HEK293 (cell line): ENCODE measurements at regions not wholly inside any gene's neighbourhood (a gene's known extent, or its start where the extent isn't known, plus 50 kb on each side); places are given as distances from the start of the nearest gene placed in this dataset.

Experiments
- CTCF ChIA-PET: fragments of 350-600 bp; formaldehyde crosslinking; extraction: SDS; loops from one replicate; lab custom pipeline; 2021; ENCODE audit warnings: antibody characterized with exemption; lab: Yijun Ruan, JAX
- POLR2A ChIA-PET: fragments of 300-600 bp; formaldehyde crosslinking; extraction: SDS; loops from one replicate; lab custom pipeline; 2020; ENCODE audit warnings: antibody characterized with exemption, inconsistent platforms; lab: Yijun Ruan, JAX
- H3K27ac ChIP-seq: fragments of 200-500 bp; sonication (Bioruptor generic); 2 replicates; pipeline ENCODE4 v1.5.1; 2014; ENCODE audit warnings: low read depth, low read length, control low read depth, inconsistent platforms; ENCODE audit errors: extremely low read depth
- H3K36me3 ChIP-seq, 2 experiments: fragments of 200-500 bp in 1 of 2; sonication (Bioruptor generic) in 1 of 2; 1 replicate in 1 of 2; 2 replicates in 1 of 2; pipeline ENCODE4 v1.5.1; 2014 to 2017; ENCODE audit warnings: inconsistent platforms in 2 of 2, low read length in 2 of 2; ENCODE audit not compliant: control insufficient read depth in 2 of 2, insufficient read depth in 1 of 2
- H3K4me1 ChIP-seq: fragments of 200-500 bp; sonication (Bioruptor generic); 2 replicates; pipeline ENCODE4 v1.5.1; 2014; ENCODE audit warnings: mild to moderate bottlenecking, low read length, inconsistent platforms; ENCODE audit not compliant: control insufficient read depth, insufficient read depth
- H3K4me3 ChIP-seq: 2 replicates; pipeline ENCODE4 v1.5.1; 2011; ENCODE audit warnings: low read depth, mild to moderate bottlenecking, control low read depth, low read length, moderate library complexity
- H3K9me3 ChIP-seq: fragments of 200-500 bp; sonication (Bioruptor generic); 2 replicates; pipeline ENCODE4 v1.5.1; 2014; ENCODE audit warnings: low read depth, low read length, inconsistent platforms; ENCODE audit not compliant: control insufficient read depth, insufficient read depth
- GFI1B ChIP-seq: fragments of 450-650 bp; formaldehyde crosslinking; IDR thresholded peaks from 2 replicates; pipeline ENCODE4 v1.5.1; 2016; ENCODE audit warnings: missing biosample characterization, missing genetic modification characterization
- KLF1 ChIP-seq: fragments of 450-650 bp; formaldehyde crosslinking; IDR thresholded peaks from 2 replicates; pipeline ENCODE4 v1.5.1; 2016; ENCODE audit warnings: missing biosample characterization, missing genetic modification characterization
- KLF8 ChIP-seq: fragments of 450-650 bp; formaldehyde crosslinking; IDR thresholded peaks from 2 replicates; pipeline ENCODE4 v1.5.1; 2016; ENCODE audit warnings: missing biosample characterization, missing genetic modification characterization
- SP3 ChIP-seq: fragments of 450-650 bp; formaldehyde crosslinking; IDR thresholded peaks from 2 replicates; pipeline ENCODE4 v1.5.1; 2016; ENCODE audit warnings: missing biosample characterization, missing genetic modification characterization
- TRIM28 ChIP-seq: IDR thresholded peaks from 2 replicates; pipeline ENCODE4 v1.6.1; 2011; ENCODE audit warnings: low read length, control low read depth, borderline replicate concordance
- WT1 ChIP-seq: fragments of 450-650 bp; formaldehyde crosslinking; IDR thresholded peaks from 2 replicates; pipeline ENCODE4 v1.5.1; 2016; ENCODE audit warnings: missing biosample characterization, missing genetic modification characterization
- ZBTB1 ChIP-seq: fragments of 450-650 bp; formaldehyde crosslinking; IDR thresholded peaks from 2 replicates; pipeline ENCODE4 v1.5.1; 2016; ENCODE audit warnings: missing biosample characterization, missing genetic modification characterization
- ZFHX2 ChIP-seq: fragments of 450-650 bp; formaldehyde crosslinking; conservative IDR thresholded peaks from 2 replicates; pipeline ENCODE4 v1.5.1; 2016; ENCODE audit warnings: missing biosample characterization, missing genetic modification characterization
- ZNF146 ChIP-seq: fragments of 450-650 bp; formaldehyde crosslinking; IDR thresholded peaks from 2 replicates; pipeline ENCODE4 v1.5.1; 2016; ENCODE audit warnings: missing biosample characterization, missing genetic modification characterization
- ZNF23 ChIP-seq: fragments of 450-650 bp; formaldehyde crosslinking; IDR thresholded peaks from 2 replicates; pipeline ENCODE4 v1.5.1; 2016; ENCODE audit warnings: missing biosample characterization, missing genetic modification characterization, borderline replicate concordance
- ZNF239 ChIP-seq: fragments of 450-650 bp; formaldehyde crosslinking; IDR thresholded peaks from 2 replicates; pipeline ENCODE4 v1.5.1; 2016; ENCODE audit warnings: missing biosample characterization, missing genetic modification characterization
- ZNF266 ChIP-seq: fragments of 450-650 bp; formaldehyde crosslinking; IDR thresholded peaks from 2 replicates; pipeline ENCODE4 v1.5.1; 2016; ENCODE audit warnings: missing biosample characterization, missing genetic modification characterization, low read depth
- ZNF324 ChIP-seq: fragments of 450-650 bp; formaldehyde crosslinking; IDR thresholded peaks from 2 replicates; pipeline ENCODE4 v1.5.1; 2016; ENCODE audit warnings: missing biosample characterization, missing genetic modification characterization
- ZNF354C ChIP-seq: fragments of 450-650 bp; formaldehyde crosslinking; IDR thresholded peaks from 2 replicates; pipeline ENCODE4 v1.5.1; 2016; ENCODE audit warnings: missing biosample characterization, missing genetic modification characterization, low read depth, borderline replicate concordance
- ZNF37A ChIP-seq: fragments of 450-650 bp; IDR thresholded peaks from 2 replicates; pipeline ENCODE4 v1.5.1; 2018; ENCODE audit warnings: missing biosample characterization, missing genetic modification characterization
- ZNF433 ChIP-seq: fragments of 450-650 bp; formaldehyde crosslinking; IDR thresholded peaks from 2 replicates; pipeline ENCODE4 v1.5.1; 2016; ENCODE audit warnings: missing biosample characterization, missing genetic modification characterization, low read depth
- ZNF529 ChIP-seq: fragments of 450-650 bp; formaldehyde crosslinking; IDR thresholded peaks from 2 replicates; pipeline ENCODE4 v1.5.1; 2017; ENCODE audit warnings: missing genetic modification characterization, missing biosample characterization; ENCODE audit not compliant: insufficient replicate concordance
- ZNF76 ChIP-seq: fragments of 450-650 bp; formaldehyde crosslinking; IDR thresholded peaks from 2 replicates; pipeline ENCODE4; 2016; ENCODE audit warnings: low read depth, missing biosample characterization, missing genetic modification characterization, borderline replicate concordance
- ZNF776 ChIP-seq: fragments of 450-650 bp; formaldehyde crosslinking; IDR thresholded peaks from 2 replicates; pipeline ENCODE4 v1.5.0; 2017; ENCODE audit warnings: missing biosample characterization, missing genetic modification characterization, borderline replicate concordance
- TF ChIP-seq, protein P1 (sequence below): fragments of 450-650 bp; formaldehyde crosslinking; IDR thresholded peaks from 2 replicates; pipeline ENCODE4 v1.5.1; 2016; ENCODE audit warnings: missing biosample characterization, missing genetic modification characterization, low read depth
- TF ChIP-seq, protein P2 (sequence below): IDR thresholded peaks from 2 replicates; pipeline ENCODE4 v1.6.1; 2011; ENCODE audit warnings: mild to moderate bottlenecking, low read depth, low read length, borderline replicate concordance
- TF ChIP-seq, protein P3 (sequence below): fragments of 450-650 bp; formaldehyde crosslinking; IDR thresholded peaks from 2 replicates; pipeline ENCODE4 v1.5.1; 2016; ENCODE audit warnings: missing biosample characterization, missing genetic modification characterization, borderline replicate concordance

DNA sequence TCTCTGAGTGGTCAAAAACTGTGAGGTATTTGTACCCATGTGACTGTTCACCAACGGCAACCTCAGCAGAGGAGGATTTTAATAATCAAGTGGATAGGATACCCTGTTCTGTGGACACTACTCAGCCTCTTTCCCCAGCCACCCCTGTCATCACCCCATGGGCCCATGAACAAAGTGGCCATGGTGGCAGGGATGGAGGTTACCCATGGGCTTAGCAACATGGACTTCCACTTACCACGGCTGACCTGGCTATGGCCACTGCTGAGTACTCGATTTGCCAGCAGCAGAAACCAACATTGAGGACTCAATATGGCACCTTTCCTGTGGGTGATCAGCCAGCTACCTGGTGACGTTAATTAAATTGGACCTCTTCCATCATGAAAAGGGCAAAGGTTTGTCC lies 1782.7 kb downstream of the PLA2G4A start:
- H3K27ac ChIP-seq, result no peak overlapping the region
- no peaks in the 10 kb centered on the region for H3K9me3 ChIP-seq
- no peaks in the 10 kb centered on the region for H3K4me1 ChIP-seq
- TF ChIP-seq TRIM28, result no peak
- TF ChIP-seq KLF1 (tag by site-specific recombination), result no peak
- no peak for TF ChIP-seq ZNF266 (tag by site-specific recombination)
- TF ChIP-seq, protein P1, sequence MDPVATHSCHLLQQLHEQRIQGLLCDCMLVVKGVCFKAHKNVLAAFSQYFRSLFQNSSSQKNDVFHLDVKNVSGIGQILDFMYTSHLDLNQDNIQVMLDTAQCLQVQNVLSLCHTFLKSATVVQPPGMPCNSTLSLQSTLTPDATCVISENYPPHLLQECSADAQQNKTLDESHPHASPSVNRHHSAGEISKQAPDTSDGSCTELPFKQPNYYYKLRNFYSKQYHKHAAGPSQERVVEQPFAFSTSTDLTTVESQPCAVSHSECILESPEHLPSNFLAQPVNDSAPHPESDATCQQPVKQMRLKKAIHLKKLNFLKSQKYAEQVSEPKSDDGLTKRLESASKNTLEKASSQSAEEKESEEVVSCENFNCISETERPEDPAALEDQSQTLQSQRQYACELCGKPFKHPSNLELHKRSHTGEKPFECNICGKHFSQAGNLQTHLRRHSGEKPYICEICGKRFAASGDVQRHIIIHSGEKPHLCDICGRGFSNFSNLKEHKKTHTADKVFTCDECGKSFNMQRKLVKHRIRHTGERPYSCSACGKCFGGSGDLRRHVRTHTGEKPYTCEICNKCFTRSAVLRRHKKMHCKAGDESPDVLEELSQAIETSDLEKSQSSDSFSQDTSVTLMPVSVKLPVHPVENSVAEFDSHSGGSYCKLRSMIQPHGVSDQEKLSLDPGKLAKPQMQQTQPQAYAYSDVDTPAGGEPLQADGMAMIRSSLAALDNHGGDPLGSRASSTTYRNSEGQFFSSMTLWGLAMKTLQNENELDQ (tag by site-specific recombination), result no peak
- TF ChIP-seq ZNF324, result no peak
- no peak for TF ChIP-seq SP3 (tag by site-specific recombination)
- TF ChIP-seq ZNF146 (tag by site-specific recombination), result no peak
- no peak for TF ChIP-seq ZNF76 (tag by site-specific recombination)
- TF ChIP-seq ZNF354C (tag by site-specific recombination), result no peak
- no peak for TF ChIP-seq WT1 (tag by site-specific recombination)
- TF ChIP-seq ZNF776, result no peak
- TF ChIP-seq GFI1B (tag by site-specific recombination), result no peak
- TF ChIP-seq ZBTB1 (tag by site-specific recombination), result no peak
- no peak for TF ChIP-seq KLF8 (tag by site-specific recombination)
- no peak for TF ChIP-seq ZNF239 (tag by site-specific recombination)
- TF ChIP-seq, protein P2, sequence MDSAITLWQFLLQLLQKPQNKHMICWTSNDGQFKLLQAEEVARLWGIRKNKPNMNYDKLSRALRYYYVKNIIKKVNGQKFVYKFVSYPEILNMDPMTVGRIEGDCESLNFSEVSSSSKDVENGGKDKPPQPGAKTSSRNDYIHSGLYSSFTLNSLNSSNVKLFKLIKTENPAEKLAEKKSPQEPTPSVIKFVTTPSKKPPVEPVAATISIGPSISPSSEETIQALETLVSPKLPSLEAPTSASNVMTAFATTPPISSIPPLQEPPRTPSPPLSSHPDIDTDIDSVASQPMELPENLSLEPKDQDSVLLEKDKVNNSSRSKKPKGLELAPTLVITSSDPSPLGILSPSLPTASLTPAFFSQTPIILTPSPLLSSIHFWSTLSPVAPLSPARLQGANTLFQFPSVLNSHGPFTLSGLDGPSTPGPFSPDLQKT, result no peak
- TF ChIP-seq ZNF23 (tag by site-specific recombination), result no peak
- H3K36me3 ChIP-seq, result no peaks in the 10 kb centered on the region
- CTCF ChIA-PET, result no interaction called here
- no peak overlapping the region for H3K4me3 ChIP-seq
- POLR2A ChIA-PET, result no interaction called here

DNA sequence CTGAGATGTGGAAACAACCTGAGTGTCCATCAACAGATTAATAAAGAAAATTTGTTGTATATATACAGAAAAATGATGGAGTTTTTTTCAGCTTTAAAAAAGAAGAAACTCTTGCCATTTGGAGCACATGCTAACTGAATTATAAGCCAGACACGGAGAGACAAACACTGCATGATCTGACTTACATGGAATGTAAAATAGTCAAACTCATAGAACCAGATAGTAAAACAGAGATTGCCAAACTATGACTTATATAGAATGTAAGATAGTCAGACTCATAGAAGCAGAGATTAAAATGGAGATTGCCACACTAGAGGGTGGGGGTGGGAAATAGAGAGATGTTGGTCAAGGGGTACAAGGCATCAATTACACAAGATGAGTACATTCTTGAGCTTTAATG lies 1786.6 kb downstream of the PLA2G4A start:
- CTCF ChIA-PET, result no interaction called here
- no peaks in the 10 kb centered on the region for H3K4me1 ChIP-seq

DNA sequence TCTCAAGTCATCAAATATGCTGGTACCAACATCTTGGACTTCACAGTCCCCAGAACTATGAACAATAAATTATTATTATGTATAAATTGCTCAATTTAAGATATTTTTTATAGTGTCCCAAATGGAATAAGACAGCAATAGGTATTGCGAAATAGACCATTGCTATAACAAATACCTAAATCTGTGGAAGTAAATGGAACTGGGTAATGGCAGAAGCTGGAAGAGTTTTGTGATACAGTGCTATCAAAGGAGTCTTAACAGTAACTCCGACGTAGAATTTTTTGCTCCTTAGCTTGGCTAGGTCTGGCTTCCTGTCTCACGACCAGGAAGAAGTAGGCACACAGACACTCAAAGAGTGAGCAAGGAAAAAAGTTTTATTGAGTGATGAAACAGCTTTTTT lies 1791.5 kb downstream of the PLA2G4A start:
- TF ChIP-seq ZFHX2 (tag by site-specific recombination), result no peak
- TF ChIP-seq ZNF433, result no peak
- TF ChIP-seq ZNF37A (tag by site-specific recombination), result no peak
- ChIA-PET POLR2A (no interaction called here), CTCF (no interaction called here)
- H3K36me3 ChIP-seq, result no peaks in the 10 kb centered on the region
- H3K4me3 ChIP-seq, result no peak overlapping the region
- no peaks in the 10 kb centered on the region for H3K9me3 ChIP-seq
- H3K27ac ChIP-seq, result no peak overlapping the region
- H3K4me1 ChIP-seq, result no peaks in the 10 kb centered on the region

More for the DNA sequence above, 1786.6 kb downstream of the PLA2G4A start:
- no peak for TF ChIP-seq ZNF529 (tag by site-specific recombination)
- TF ChIP-seq, protein P3, sequence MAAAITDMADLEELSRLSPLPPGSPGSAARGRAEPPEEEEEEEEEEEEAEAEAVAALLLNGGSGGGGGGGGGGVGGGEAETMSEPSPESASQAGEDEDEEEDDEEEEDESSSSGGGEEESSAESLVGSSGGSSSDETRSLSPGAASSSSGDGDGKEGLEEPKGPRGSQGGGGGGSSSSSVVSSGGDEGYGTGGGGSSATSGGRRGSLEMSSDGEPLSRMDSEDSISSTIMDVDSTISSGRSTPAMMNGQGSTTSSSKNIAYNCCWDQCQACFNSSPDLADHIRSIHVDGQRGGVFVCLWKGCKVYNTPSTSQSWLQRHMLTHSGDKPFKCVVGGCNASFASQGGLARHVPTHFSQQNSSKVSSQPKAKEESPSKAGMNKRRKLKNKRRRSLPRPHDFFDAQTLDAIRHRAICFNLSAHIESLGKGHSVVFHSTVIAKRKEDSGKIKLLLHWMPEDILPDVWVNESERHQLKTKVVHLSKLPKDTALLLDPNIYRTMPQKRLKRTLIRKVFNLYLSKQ (tag by site-specific recombination), result no peak
- POLR2A ChIA-PET, result no interaction called here
- H3K9me3 ChIP-seq, result no peaks in the 10 kb centered on the region
- H3K27ac ChIP-seq, result no peak overlapping the region
- no peaks in the 10 kb centered on the region for H3K36me3 ChIP-seq
- H3K4me3 ChIP-seq, result no peak overlapping the region
